Gastroesophageal sphincter (tissue), 4 donors: ENCODE measurements at regions not wholly inside any gene's neighbourhood (a gene's known extent, or its start where the extent isn't known, plus 50 kb on each side); places are given as distances from the start of the nearest gene placed in this dataset.

ENCODE experiments used
- ATAC-seq: fragments of 150-250 bp; one replicate; pipeline ENCODE4 v1.9.1; 2016; ENCODE audit warnings: mild to moderate bottlenecking, moderate library complexity
- H3K27ac ChIP-seq, 4 donors: fragments of 200-600 bp; sonication (generic) in 3 of 4; 1 replicate in 3 of 4; 2 replicates in 1 of 4; pipeline ENCODE4 v1.5.1; 2016 to 2019
- H3K27me3 ChIP-seq: fragments of 200-600 bp; sonication (generic); one replicate; pipeline ENCODE4 v1.5.1; 2019
- H3K36me3 ChIP-seq, 2 donors: fragments of 200-600 bp; sonication (generic); one replicate each; pipeline ENCODE4 v1.5.1; 2019; ENCODE audit warnings: control low read depth in 1 of 2
- H3K4me1 ChIP-seq, 3 donors: fragments of 200-600 bp; sonication (generic); 1 replicate in 2 of 3; 2 replicates in 1 of 3; pipeline ENCODE4 v1.5.1; 2016 to 2019; ENCODE audit warnings: control low read depth in 2 of 3
- H3K4me3 ChIP-seq, 2 donors: fragments of 200-600 bp; sonication (generic); one replicate each; pipeline ENCODE4 v1.5.1; 2019; ENCODE audit warnings: mild to moderate bottlenecking in 1 of 2, moderate library complexity in 1 of 2
- H3K9me3 ChIP-seq, 3 donors: fragments of 200-600 bp; sonication (generic); one replicate each; pipeline ENCODE4 v1.5.1; 2017 to 2019; ENCODE audit warnings: control low read depth in 2 of 3
- CTCF ChIP-seq, 4 experiments: fragments of 200-600 bp in 2 of 4; fragments of 450-650 bp in 2 of 4; sonication (generic) in 1 of 4; IDR thresholded peaks; one replicate each; pipeline ENCODE4 v1.5.1; 2017 to 2019; ENCODE audit warnings: antibody characterized with exemption in 4 of 4, mild to moderate bottlenecking in 2 of 4, moderate library complexity in 2 of 4
- EP300 ChIP-seq: sonication (generic); formaldehyde crosslinking; IDR thresholded peaks from one replicate; pipeline ENCODE4 v1.6.1; 2017; ENCODE audit warnings: antibody characterized with exemption, mild to moderate bottlenecking
- POLR2A ChIP-seq, 2 donors: fragments of 450-650 bp; IDR thresholded peaks; one replicate each; pipeline ENCODE4 v1.6.1; 2017; ENCODE audit warnings: antibody characterized with exemption in 2 of 2, mild to moderate bottlenecking in 2 of 2, moderate library complexity in 1 of 2
- POLR2AphosphoS5 ChIP-seq: sonication (generic); formaldehyde crosslinking; IDR thresholded peaks from one replicate; pipeline ENCODE4 v1.6.1; 2017; ENCODE audit warnings: antibody characterized with exemption
- WGBS, 2 donors: methylation state at CpG; one replicate each; pipeline ENCODE4 v1.1.5; 2018; ENCODE audit warnings: low coverage in 1 of 2; 5-methylcytosine and 5-hydroxymethylcytosine counted together

DNA sequence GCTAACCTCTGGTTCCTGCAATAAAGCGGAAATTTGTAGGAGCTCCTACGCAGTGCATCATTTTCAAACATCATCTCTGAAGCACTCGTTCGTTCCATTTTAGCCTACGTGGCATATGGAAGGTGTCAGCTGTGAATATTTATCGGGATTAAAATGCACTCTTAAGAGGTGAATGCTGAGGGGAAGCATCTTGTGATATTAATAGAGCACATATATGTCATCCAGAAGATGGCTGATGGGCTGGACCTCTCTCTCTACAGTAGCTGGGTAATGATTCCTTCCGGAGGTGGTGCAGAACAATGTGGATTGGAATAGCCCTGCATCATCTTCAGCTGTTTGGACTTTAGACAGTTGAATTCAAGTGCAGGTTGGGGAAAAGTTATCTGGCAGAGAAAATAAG, 478.7 kb downstream of the DMAC1 start:
- Histone ChIP-seq H3K27ac (no peak overlapping the region), H3K27me3 (no peaks in the 10 kb centered on the region), H3K4me3 (no peak overlapping the region), H3K36me3 (no peaks in the 10 kb centered on the region), H3K9me3 (no peaks in the 10 kb centered on the region), H3K4me1 (no peaks in the 10 kb centered on the region)
- TF ChIP-seq POLR2A (IDR thresholded peaks at IDR 0.05), result no peak
- TF ChIP-seq CTCF (IDR thresholded peaks at IDR 0.05), result no peak
- WGBS, 2 donors, result 46 to 67% methylated on average over 7 of the region's 7 CpGs
- no peak for ATAC-seq

- ATAC-seq, result peak; percentile 51
- H3K27ac ChIP-seq, result no peak overlapping the region
These were observed 479.4 kb downstream of the DMAC1 start for GRCh38 chr9:7320139-7320538.

GRCh38 chr9:7318920-7319319, 480.7 kb downstream of the DMAC1 start:
- 100% methylated on average over 1 to 2 of the region's 2 CpGs for WGBS, 2 donors
- ATAC-seq, result no peak
- TF ChIP-seq POLR2A (IDR thresholded peaks at IDR 0.05) (no peak), CTCF (IDR thresholded peaks at IDR 0.05) (no peak), EP300 (no peak), POLR2AphosphoS5 (no peak)
- Histone ChIP-seq H3K4me3 (no peak overlapping the region), H3K9me3 (peaks cover 0 to 14% (median 0%) of the 10 kb centered on the region in 3 donors), H3K27me3 (no peaks in the 10 kb centered on the region), H3K27ac (no peak overlapping the region), H3K4me1 (no peaks in the 10 kb centered on the region), H3K36me3 (no peaks in the 10 kb centered on the region)

More at GRCh38 chr9:7320139-7320538, 479.4 kb downstream of the DMAC1 start:
- H3K4me3 ChIP-seq, result no peak overlapping the region
- no peaks in the 10 kb centered on the region for H3K27me3 ChIP-seq
- 25 to 68% methylated on average over 5 to 6 of the region's 7 CpGs for WGBS, 2 donors
- H3K9me3 ChIP-seq, result peaks cover 0 to 2% (median 0%) of the 10 kb centered on the region in 3 donors
- no peaks in the 10 kb centered on the region for H3K36me3 ChIP-seq
- TF ChIP-seq POLR2AphosphoS5, result peak; percentile 23
- no peak for TF ChIP-seq EP300
- H3K4me1 ChIP-seq, result no peaks in the 10 kb centered on the region

DNA sequence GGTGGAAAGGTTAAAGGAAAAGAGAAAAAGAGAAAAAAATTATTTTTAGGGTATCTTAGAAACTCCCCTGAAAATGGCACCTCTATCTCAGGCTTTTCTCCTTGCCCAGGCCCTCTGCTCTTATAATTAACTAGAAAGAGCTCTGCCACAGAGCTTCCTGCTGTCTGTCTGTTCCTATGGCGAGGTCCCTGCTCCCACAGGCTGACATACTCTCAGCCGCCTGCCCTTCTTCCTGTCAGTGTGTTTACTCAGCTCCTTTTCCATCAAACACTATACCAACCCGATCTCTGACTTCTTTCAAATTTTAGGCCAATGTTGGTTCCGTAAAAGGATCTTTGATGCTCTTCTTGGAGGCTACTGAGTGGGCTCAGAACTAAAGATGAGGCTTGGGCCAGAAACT, 482.6 kb downstream of the DMAC1 start:
- no peaks in the 10 kb centered on the region for H3K36me3 ChIP-seq
- H3K9me3 ChIP-seq, result peaks cover 0 to 30% (median 0%) of the 10 kb centered on the region in 3 donors
- no peak for TF ChIP-seq EP300
- no peak for TF ChIP-seq POLR2AphosphoS5
- no peak for TF ChIP-seq POLR2A (IDR thresholded peaks at IDR 0.05)
- no peak for TF ChIP-seq CTCF (IDR thresholded peaks at IDR 0.05)
- H3K27me3 ChIP-seq, result no peaks in the 10 kb centered on the region
- no peak overlapping the region for H3K4me3 ChIP-seq
- H3K27ac ChIP-seq, result no peak overlapping the region
- WGBS, 2 donors, result 73 to 94% methylated on average over 2 to 4 of the region's 4 CpGs
- no peaks in the 10 kb centered on the region for H3K4me1 ChIP-seq
- no peak for ATAC-seq

GRCh38 chr9:7316166-7316795, 483.3 kb downstream of the DMAC1 start:
- Histone ChIP-seq H3K27ac (no peak overlapping the region), H3K4me1 (no peaks in the 10 kb centered on the region), H3K4me3 (no peak overlapping the region), H3K36me3 (no peaks in the 10 kb centered on the region), H3K9me3 (peaks cover 0 to 30% (median 0%) of the 10 kb centered on the region in 3 donors), H3K27me3 (no peaks in the 10 kb centered on the region)
- 32 to 50% methylated on average over 1 to 3 of the region's 3 CpGs for WGBS, 2 donors
- no peak for ATAC-seq
- TF ChIP-seq CTCF (IDR thresholded peaks at IDR 0.05) (no peak), POLR2A (IDR thresholded peaks at IDR 0.05) (no peak), POLR2AphosphoS5 (no peak)
